Right lobe of liver (tissue), 4 donors: ENCODE measurements at regions not wholly inside any gene's neighbourhood (a gene's known extent, or its start where the extent isn't known, plus 50 kb on each side); places are given as distances from the start of the nearest gene placed in this dataset.

Experiments
- CTCF ChIP-seq, 4 donors: fragments of 200-600 bp in 3 of 4; fragments of 450-650 bp in 1 of 4; IDR thresholded peaks; one replicate each; pipeline versions ENCODE4 v1.5.1 to v1.8.0; 2016 to 2022; ENCODE audit warnings: antibody characterized with exemption in 4 of 4, mild to moderate bottlenecking in 2 of 4
- POLR2A ChIP-seq: fragments of 450-650 bp; IDR thresholded peaks from one replicate; pipeline ENCODE4 v1.6.1; 2017; ENCODE audit warnings: antibody characterized with exemption, mild to moderate bottlenecking
- donor health status: DM: no; HTN: no; CAD: no.
- donor health status: DM: no; HTN: no; CAD: no.
- donor health status: DM: no; HTN: yes; CAD: no.

DNA sequence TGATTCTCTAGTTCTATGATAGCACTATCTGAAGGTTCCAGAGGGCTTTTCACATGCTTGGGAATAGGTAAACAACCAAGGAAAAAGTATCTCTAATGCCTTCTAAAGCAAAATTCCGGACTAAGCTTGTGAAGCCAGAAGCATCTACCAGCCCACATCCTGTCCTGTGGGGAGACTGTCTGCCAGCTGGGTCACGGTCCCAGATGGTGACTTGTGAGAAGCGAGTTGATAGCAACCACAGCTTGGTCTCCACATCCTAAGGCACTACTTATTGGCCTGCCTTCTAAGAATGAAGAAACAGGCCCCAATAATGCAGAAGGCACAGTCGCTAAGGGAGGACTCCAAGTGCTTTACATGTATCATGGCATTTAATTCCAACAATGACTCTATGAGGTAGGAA is 184.1 kb upstream of the ADRA1B start:
- TF ChIP-seq CTCF (IDR thresholded peaks at IDR 0.05) (no peak), POLR2A (no peak)
